OCI-LY7 (cell line): ENCODE measurements at regions not wholly inside any gene's neighbourhood (a gene's known extent, or its start where the extent isn't known, plus 50 kb on each side); places are given as distances from the start of the nearest gene placed in this dataset.
"Not testable (repeated sequence)": the region's sequence is repeated elsewhere in the genome, so short reads cannot be mapped to it uniquely, and the experiment has no call there.

Experiments
- EZH2phosphoT487 ChIP-seq: fragments of 200-600 bp; sonication (generic); IDR thresholded peaks from 2 replicates; pipeline ENCODE4 v1.6.1; 2018; ENCODE audit warnings: low read depth, borderline replicate concordance, mild to moderate bottlenecking, mixed run types, antibody characterized with exemption, low read length, moderate library complexity, mixed read lengths
- TF ChIP-seq, protein P1 (sequence below): fragments of 200-600 bp; sonication (generic); conservative IDR thresholded peaks from 2 replicates; pipeline ENCODE4 v1.5.1; 2014; ENCODE audit warnings: mild to moderate bottlenecking, antibody characterized with exemption, low read length, moderate library complexity, mixed read lengths

DNA sequence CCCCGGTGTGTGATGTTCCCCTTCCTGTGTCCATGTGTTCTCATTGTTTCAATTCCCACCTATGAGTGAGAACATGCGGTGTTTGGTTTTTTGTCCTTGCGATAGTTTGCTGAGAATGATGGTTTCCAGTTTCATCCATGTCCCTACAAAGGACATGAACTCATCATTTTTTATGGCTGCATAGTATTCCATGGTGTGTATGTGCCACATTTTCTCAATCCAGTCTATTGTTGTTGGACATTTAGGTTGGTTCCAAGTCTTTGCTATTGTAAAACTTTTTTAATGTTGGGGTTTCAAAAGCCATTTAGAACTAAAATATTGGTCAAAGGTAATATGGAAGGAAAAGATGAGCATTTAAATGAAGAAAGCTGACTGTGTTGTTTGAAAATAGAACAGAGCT is 88.3 kb upstream of the SIMC1 start:
- TF ChIP-seq, protein P1, sequence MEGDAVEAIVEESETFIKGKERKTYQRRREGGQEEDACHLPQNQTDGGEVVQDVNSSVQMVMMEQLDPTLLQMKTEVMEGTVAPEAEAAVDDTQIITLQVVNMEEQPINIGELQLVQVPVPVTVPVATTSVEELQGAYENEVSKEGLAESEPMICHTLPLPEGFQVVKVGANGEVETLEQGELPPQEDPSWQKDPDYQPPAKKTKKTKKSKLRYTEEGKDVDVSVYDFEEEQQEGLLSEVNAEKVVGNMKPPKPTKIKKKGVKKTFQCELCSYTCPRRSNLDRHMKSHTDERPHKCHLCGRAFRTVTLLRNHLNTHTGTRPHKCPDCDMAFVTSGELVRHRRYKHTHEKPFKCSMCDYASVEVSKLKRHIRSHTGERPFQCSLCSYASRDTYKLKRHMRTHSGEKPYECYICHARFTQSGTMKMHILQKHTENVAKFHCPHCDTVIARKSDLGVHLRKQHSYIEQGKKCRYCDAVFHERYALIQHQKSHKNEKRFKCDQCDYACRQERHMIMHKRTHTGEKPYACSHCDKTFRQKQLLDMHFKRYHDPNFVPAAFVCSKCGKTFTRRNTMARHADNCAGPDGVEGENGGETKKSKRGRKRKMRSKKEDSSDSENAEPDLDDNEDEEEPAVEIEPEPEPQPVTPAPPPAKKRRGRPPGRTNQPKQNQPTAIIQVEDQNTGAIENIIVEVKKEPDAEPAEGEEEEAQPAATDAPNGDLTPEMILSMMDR = not testable (repeated sequence)
- TF ChIP-seq EZH2phosphoT487 = not testable (repeated sequence)
